ENCODE measurements at regions not wholly inside any gene's neighbourhood (a gene's known extent, or its start where the extent isn't known, plus 50 kb on each side); places are given as distances from the start of the nearest gene placed in this dataset.

DNA sequence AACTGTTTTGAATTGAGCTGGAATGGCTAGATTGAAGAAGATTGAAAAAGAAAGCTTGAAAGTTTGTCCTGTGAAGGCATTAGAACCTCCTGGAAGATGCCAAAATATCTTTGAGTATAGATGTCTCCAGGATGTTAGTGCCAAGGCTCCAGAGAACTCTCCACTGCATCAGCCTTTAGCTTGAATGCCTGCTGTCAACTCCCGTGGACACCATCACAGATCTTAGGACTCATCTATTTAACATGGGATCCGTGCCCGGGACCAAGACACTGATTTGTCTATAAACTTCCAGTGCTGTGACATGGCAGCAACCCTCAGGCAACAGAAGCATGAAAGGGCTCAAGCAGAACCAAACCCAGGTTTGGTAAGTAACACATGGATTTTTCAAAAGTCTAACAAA lies 670.9 kb upstream of the ST8SIA4 start:
- TF ChIP-seq POLR2A (IDR thresholded peaks at IDR 0.05): no peak
- TF ChIP-seq, protein P1, sequence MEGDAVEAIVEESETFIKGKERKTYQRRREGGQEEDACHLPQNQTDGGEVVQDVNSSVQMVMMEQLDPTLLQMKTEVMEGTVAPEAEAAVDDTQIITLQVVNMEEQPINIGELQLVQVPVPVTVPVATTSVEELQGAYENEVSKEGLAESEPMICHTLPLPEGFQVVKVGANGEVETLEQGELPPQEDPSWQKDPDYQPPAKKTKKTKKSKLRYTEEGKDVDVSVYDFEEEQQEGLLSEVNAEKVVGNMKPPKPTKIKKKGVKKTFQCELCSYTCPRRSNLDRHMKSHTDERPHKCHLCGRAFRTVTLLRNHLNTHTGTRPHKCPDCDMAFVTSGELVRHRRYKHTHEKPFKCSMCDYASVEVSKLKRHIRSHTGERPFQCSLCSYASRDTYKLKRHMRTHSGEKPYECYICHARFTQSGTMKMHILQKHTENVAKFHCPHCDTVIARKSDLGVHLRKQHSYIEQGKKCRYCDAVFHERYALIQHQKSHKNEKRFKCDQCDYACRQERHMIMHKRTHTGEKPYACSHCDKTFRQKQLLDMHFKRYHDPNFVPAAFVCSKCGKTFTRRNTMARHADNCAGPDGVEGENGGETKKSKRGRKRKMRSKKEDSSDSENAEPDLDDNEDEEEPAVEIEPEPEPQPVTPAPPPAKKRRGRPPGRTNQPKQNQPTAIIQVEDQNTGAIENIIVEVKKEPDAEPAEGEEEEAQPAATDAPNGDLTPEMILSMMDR (IDR thresholded peaks at IDR 0.05): no peak

Data from uterus (tissue), 2 donors.